ENCODE measurements at regions not wholly inside any gene's neighbourhood (a gene's known extent, or its start where the extent isn't known, plus 50 kb on each side); places are given as distances from the start of the nearest gene placed in this dataset.

- POLR2A ChIA-PET, result no interaction called here
- CTCF ChIA-PET, result interaction anchor here (1.4 kb wide), 1 partner anchor 12 kb away, joined by 4 read pairs; no protein-coding TSS in a partner anchor
- no peak for DNase-seq (ENCODE audit: extremely low spot score)
- TF ChIP-seq CTCF (IDR thresholded peaks at IDR 0.05; ENCODE audit: control extremely low read depth, extremely low read depth, low read depth, missing control alignments), result no peak
Measured at GRCh38 chr6:112466373-112467151, 119.4 kb downstream of the RFPL4B start.

GRCh38 chr6:112468359-112468758, 121.2 kb downstream of the RFPL4B start:
- DNase-seq (ENCODE audit: extremely low spot score), result no peak
- TF ChIP-seq CTCF (IDR thresholded peaks at IDR 0.05; ENCODE audit: control extremely low read depth, extremely low read depth, low read depth, missing control alignments), result no peak
- ChIA-PET POLR2A (no interaction called here), CTCF (no interaction called here)

DNA sequence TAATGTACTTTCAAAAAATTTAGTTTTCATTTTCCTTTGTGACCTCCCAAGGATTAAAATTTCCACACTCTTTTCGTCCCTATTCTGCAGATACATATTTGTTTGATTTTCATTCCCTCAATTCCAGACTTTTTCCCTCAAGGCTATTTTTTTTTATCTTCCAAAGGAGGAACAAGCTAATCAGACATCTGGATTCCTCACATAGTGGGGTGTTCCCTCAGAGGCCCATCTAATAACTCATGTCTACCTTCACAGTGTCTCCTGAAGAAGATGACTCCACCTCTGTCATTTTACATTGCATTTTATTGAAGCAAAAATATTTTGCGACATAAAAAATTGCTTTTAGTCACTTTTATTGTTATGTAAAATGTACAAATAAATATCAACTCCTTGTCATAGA, 122.2 kb downstream of the RFPL4B start:
- ChIA-PET CTCF (no interaction called here), POLR2A (no interaction called here)
- no peak for TF ChIP-seq CTCF (IDR thresholded peaks at IDR 0.05; ENCODE audit: control extremely low read depth, extremely low read depth, low read depth, missing control alignments)
- DNase-seq (ENCODE audit: extremely low spot score), result no peak

DNA sequence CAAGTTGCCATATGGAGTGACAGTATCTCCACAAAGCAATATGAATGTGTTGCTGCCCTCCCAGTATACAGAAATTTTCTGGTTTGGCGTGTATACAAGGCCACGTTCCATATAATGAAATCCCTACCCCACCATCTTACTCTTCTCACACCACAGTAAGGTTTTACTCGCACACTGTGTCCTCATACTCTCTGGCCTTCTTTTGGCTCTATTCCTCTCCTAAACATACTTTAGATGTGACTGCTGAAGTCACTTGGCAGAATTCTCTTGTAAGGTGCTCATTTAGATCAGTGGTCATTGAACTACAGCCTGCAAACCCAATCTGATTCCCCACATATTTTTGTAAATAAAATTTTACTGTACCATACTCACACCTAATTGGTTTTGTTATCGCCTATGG, 123.2 kb downstream of the RFPL4B start:
- DNase-seq (ENCODE audit: extremely low spot score), result no peak
- no peak for TF ChIP-seq CTCF (IDR thresholded peaks at IDR 0.05; ENCODE audit: control extremely low read depth, extremely low read depth, low read depth, missing control alignments)
- POLR2A ChIA-PET, result no interaction called here
- CTCF ChIA-PET, result no interaction called here

- no peak for DNase-seq (ENCODE audit: extremely low spot score)
- ChIA-PET CTCF (no interaction called here), POLR2A (no interaction called here)
- TF ChIP-seq CTCF (IDR thresholded peaks at IDR 0.05; ENCODE audit: control extremely low read depth, extremely low read depth, low read depth, missing control alignments), result no peak
Measured at GRCh38 chr6:112470950-112471349, 123.8 kb downstream of the RFPL4B start.

DNA sequence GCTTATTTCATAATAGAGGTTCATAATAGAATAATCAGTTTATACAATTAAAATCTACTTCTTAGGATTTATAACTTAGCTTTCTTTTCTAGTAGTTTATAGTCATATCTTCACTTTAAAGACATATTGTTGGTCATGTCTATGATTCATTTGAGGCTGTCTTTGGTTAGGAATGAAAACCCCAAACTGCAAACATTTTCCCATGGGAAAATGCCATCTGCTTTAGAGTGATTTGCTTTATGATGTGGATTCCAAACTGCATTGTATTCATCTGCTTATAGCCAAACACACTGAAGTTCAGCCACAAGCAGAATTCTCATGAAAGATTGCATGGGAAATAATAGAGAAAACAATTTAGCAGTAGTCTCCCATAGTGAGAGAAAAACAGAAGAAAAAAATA, 128.0 kb downstream of the RFPL4B start:
- TF ChIP-seq CTCF (IDR thresholded peaks at IDR 0.05; ENCODE audit: control extremely low read depth, extremely low read depth, low read depth, missing control alignments), result no peak
- ChIA-PET CTCF (interaction anchor here (1.1 kb wide), 1 partner anchor 19 kb away, joined by 3 read pairs; no protein-coding TSS in a partner anchor), POLR2A (no interaction called here)
- DNase-seq (ENCODE audit: extremely low spot score), result no peak

Measured in GM10248 (cell line).